MM.1S (cell line): ENCODE measurements at regions not wholly inside any gene's neighbourhood (a gene's known extent, or its start where the extent isn't known, plus 50 kb on each side); places are given as distances from the start of the nearest gene placed in this dataset.
"Not testable (repeated sequence)": the region's sequence is repeated elsewhere in the genome, so short reads cannot be mapped to it uniquely, and the experiment has no call there.

ENCODE experiments used
- DNase-seq: peaks from one replicate; pipeline ENCODE4 v3.0.0-alpha.2; 2015
- H2AFZ ChIP-seq: fragments of 300-600 bp; sonication (generic); 2 replicates; pipeline ENCODE4 v1.6.0; 2016; ENCODE audit warnings: antibody characterized with exemption, low read length
- H3F3A ChIP-seq: fragments of 300-600 bp; sonication (generic); 2 replicates; pipeline ENCODE4 v1.6.1; 2016; ENCODE audit warnings: mild to moderate bottlenecking, antibody characterized with exemption, low read length, moderate library complexity, mixed read lengths; ENCODE audit not compliant: insufficient read depth
- H3K27ac ChIP-seq: fragments of 300-600 bp; sonication (generic); 2 replicates; pipeline ENCODE4 v1.5.1; 2016; ENCODE audit warnings: mild to moderate bottlenecking, low read length
- H3K27me3 ChIP-seq: fragments of 300-600 bp; sonication (generic); replicated peaks from 2 replicates; pipeline ENCODE4 v1.6.0; 2016; ENCODE audit warnings: low read length; ENCODE audit not compliant: insufficient read depth
- H3K36me3 ChIP-seq: fragments of 300-600 bp; sonication (generic); replicated peaks from 2 replicates; pipeline ENCODE4 v1.6.1; 2016; ENCODE audit warnings: mild to moderate bottlenecking, low read length, mixed read lengths; ENCODE audit not compliant: insufficient read depth
- H3K4me1 ChIP-seq: fragments of 300-600 bp; sonication (generic); 2 replicates; pipeline ENCODE4 v1.6.1; 2016; ENCODE audit warnings: low read length, mixed read lengths
- H3K4me2 ChIP-seq: fragments of 300-600 bp; sonication (generic); 2 replicates; pipeline ENCODE4 v1.6.0; 2016; ENCODE audit warnings: low read depth, low read length
- H3K4me3 ChIP-seq: fragments of 300-600 bp; sonication (generic); 2 replicates; pipeline ENCODE4 v1.5.1; 2016; ENCODE audit warnings: low read length, mixed read lengths
- H3K79me2 ChIP-seq: fragments of 300-600 bp; sonication (generic); 2 replicates; pipeline ENCODE4 v1.6.1; 2016; ENCODE audit warnings: mixed run types, low read length, mixed read lengths
- H3K9ac ChIP-seq: fragments of 300-600 bp; sonication (generic); 2 replicates; pipeline ENCODE4 v1.6.1; 2016; ENCODE audit warnings: low read length, mixed read lengths
- H3K9me2 ChIP-seq: fragments of 300-600 bp; sonication (generic); replicated peaks from 2 replicates; pipeline ENCODE4 v1.6.1; 2016; ENCODE audit warnings: mild to moderate bottlenecking, low read length, mixed read lengths; ENCODE audit not compliant: insufficient read depth
- H3K9me3 ChIP-seq: fragments of 300-600 bp; sonication (generic); replicated peaks from 2 replicates; pipeline ENCODE4 v1.6.1; 2016; ENCODE audit warnings: mild to moderate bottlenecking, low read length, mixed read lengths; ENCODE audit not compliant: insufficient read depth
- H4K20me1 ChIP-seq: fragments of 300-600 bp; sonication (generic); 2 replicates; pipeline ENCODE4 v1.6.1; 2016; ENCODE audit warnings: mild to moderate bottlenecking, low read length, moderate library complexity, mixed read lengths; ENCODE audit not compliant: insufficient read depth
- CTCF ChIP-seq: fragments of 300-600 bp; sonication (generic); IDR thresholded peaks from 2 replicates; pipeline ENCODE4 v1.5.1; 2016; ENCODE audit warnings: antibody characterized with exemption, low read length, mixed read lengths
- EZH2 ChIP-seq: fragments of 300-600 bp; sonication (generic); optimal IDR thresholded peaks from 2 replicates; pipeline ENCODE3; 2017; ENCODE audit warnings: low read depth, mild to moderate bottlenecking, antibody characterized with exemption, low read length, mixed read lengths
- EZH2phosphoT487 ChIP-seq: fragments of 300-600 bp; sonication (generic); IDR thresholded peaks from 2 replicates; pipeline ENCODE4 v1.6.1; 2018; ENCODE audit warnings: antibody characterized with exemption, low read length

- no peak for DNase-seq
- no peaks in the 10 kb centered on the region for H4K20me1 ChIP-seq
- H2AFZ ChIP-seq = no peak overlapping the region
- H3K4me3 ChIP-seq = no peak overlapping the region
- no peaks in the 10 kb centered on the region for H3K79me2 ChIP-seq
- no peaks in the 10 kb centered on the region for H3K36me3 ChIP-seq
- no peaks in the 10 kb centered on the region for H3K4me1 ChIP-seq
- H3F3A ChIP-seq = no peaks in the 10 kb centered on the region
- H3K9ac ChIP-seq = no peak overlapping the region
- TF ChIP-seq EZH2 (no peak), EZH2phosphoT487 (no peak), CTCF (no peak)
- H3K9me3 ChIP-seq = no peaks in the 10 kb centered on the region
- no peak overlapping the region for H3K4me2 ChIP-seq
- H3K27ac ChIP-seq = no peak overlapping the region
- H3K9me2 ChIP-seq = no peaks in the 10 kb centered on the region
- no peaks in the 10 kb centered on the region for H3K27me3 ChIP-seq
Observed at GRCh38 chr2:44071454-44072046, 75.8 kb upstream of the LRPPRC start.

- not testable (repeated sequence) for H3K36me3 ChIP-seq, H3K4me3 ChIP-seq, H3K4me2 ChIP-seq
Observed at GRCh38 chr2:44073667-44074066, 77.9 kb upstream of the LRPPRC start.

GRCh38 chr2:44074795-44075194, 79.0 kb upstream of the LRPPRC start:
- not testable (repeated sequence) for H3K9me2 ChIP-seq, H3K4me2 ChIP-seq, H3K9ac ChIP-seq, H3K4me3 ChIP-seq, H2AFZ ChIP-seq, DNase-seq, H3K27me3 ChIP-seq, H3F3A ChIP-seq, H3K36me3 ChIP-seq, H3K9me3 ChIP-seq, H3K4me1 ChIP-seq, H3K79me2 ChIP-seq, H4K20me1 ChIP-seq, H3K27ac ChIP-seq

More at GRCh38 chr2:44073667-44074066, 77.9 kb upstream of the LRPPRC start:
- H3K9me2 ChIP-seq, H3K4me1 ChIP-seq, H4K20me1 ChIP-seq, H3K9ac ChIP-seq, H3F3A ChIP-seq, H3K27me3 ChIP-seq, H3K27ac ChIP-seq, DNase-seq, H3K79me2 ChIP-seq, H3K9me3 ChIP-seq, H2AFZ ChIP-seq: not testable (repeated sequence)

- Histone ChIP-seq H3K27ac (no peak overlapping the region), H3K79me2 (no peaks in the 10 kb centered on the region), H3K36me3 (no peaks in the 10 kb centered on the region), H3F3A (no peaks in the 10 kb centered on the region), H3K27me3 (no peaks in the 10 kb centered on the region), H2AFZ (no peak overlapping the region), H3K9me3 (no peaks in the 10 kb centered on the region), H3K9me2 (no peaks in the 10 kb centered on the region), H3K4me3 (no peak overlapping the region), H3K4me2 (no peak overlapping the region), H4K20me1 (no peaks in the 10 kb centered on the region), H3K4me1 (no peaks in the 10 kb centered on the region), H3K9ac (no peak overlapping the region)
- no peak for DNase-seq
- TF ChIP-seq CTCF = no peak
Observed at GRCh38 chr2:44075541-44075940, 79.8 kb upstream of the LRPPRC start.
